Heart right ventricle (tissue), 16 donors: ENCODE measurements at regions not wholly inside any gene's neighbourhood (a gene's known extent, or its start where the extent isn't known, plus 50 kb on each side); places are given as distances from the start of the nearest gene placed in this dataset.
A peak's percentile ranks its signal among the peaks of the same experiment; 100 is the strongest.
"Not testable (repeated sequence)": the region's sequence is repeated elsewhere in the genome, so short reads cannot be mapped to it uniquely, and the experiment has no call there.

Experiments used
- ATAC-seq, 8 donors: fragments of 200-7000 bp; cut with Tn5 transposase; one replicate each; pipeline ENCODE4 v1.9.1; 2020; ENCODE audit warnings: mild to moderate bottlenecking in 8 of 8, moderate library complexity in 8 of 8, moderate number of reproducible peaks in 1 of 8
- DNase-seq, 2 donors: peaks; one replicate each; pipeline ENCODE4 v3.0.0-alpha.2; 2020
- H3K27ac ChIP-seq, 10 donors: fragments of 200-600 bp; sonication (generic) in 2 of 10; one replicate each; pipeline versions ENCODE4 v1.5.0 to v1.8.0; 2020 to 2022; ENCODE audit warnings: mild to moderate bottlenecking in 3 of 10
- H3K27me3 ChIP-seq, 7 donors: fragments of 200-600 bp; one replicate each; pipeline ENCODE4 v1.8.0; 2021 to 2022; ENCODE audit warnings: mild to moderate bottlenecking in 2 of 7
- H3K36me3 ChIP-seq, 9 donors: fragments of 200-600 bp; sonication (generic) in 1 of 9; one replicate each; pipeline versions ENCODE4 v1.5.0 to v1.8.0; 2020 to 2022; ENCODE audit warnings: mild to moderate bottlenecking in 2 of 9
- H3K4me1 ChIP-seq, 9 donors: fragments of 200-600 bp; sonication (generic) in 1 of 9; one replicate each; pipeline versions ENCODE4 v1.5.0 to v1.8.0; 2020 to 2022; ENCODE audit warnings: mild to moderate bottlenecking in 4 of 9
- H3K4me3 ChIP-seq, 10 donors: fragments of 200-600 bp; sonication (generic) in 2 of 10; one replicate each; pipeline versions ENCODE4 v1.5.0 to v1.8.0; 2020 to 2022; ENCODE audit warnings: mild to moderate bottlenecking in 7 of 10, moderate library complexity in 2 of 10
- H3K9me3 ChIP-seq, 11 donors: fragments of 200-600 bp in 10 of 11; sonication (generic) in 2 of 11; one replicate each; pipeline versions ENCODE4 v1.5.0 to v1.8.0; 2013 to 2022; ENCODE audit warnings: mild to moderate bottlenecking in 2 of 11, control low read depth in 1 of 11, moderate library complexity in 1 of 11
- WGBS, 2 donors: extraction: QIAGEN DNeasy Blood & Tissue Kit; methylation state at CpG; one replicate each; pipeline ENCODE4 v1.1.7; 2013; ENCODE audit warnings: inconsistent platforms in 1 of 2; 5-methylcytosine and 5-hydroxymethylcytosine counted together
- intact Hi-C, 10 donors: fragments of 100-400 bp; cut with DNase I; formaldehyde crosslinking; loops; one replicate each; pipeline versions ENCODE4 v1.11.1 to v1.14.2; 2022
- microRNA-seq, 2 donors: library from miRNA; unstranded; fragments of <30 nt; microRNA quantifications; one replicate each; pipeline ENCODE4 v1.2.0, GENCODE V29; 2021
- donor health status: Arrhythmogenic right ventricular cardiomyopathy.
- donor health status: ischemic (EF 13 %, LVEDD 7.1; RV severe dilation, severe dysfunction).
- donor health status: healthy with polysubstance abuse.
- donor health status: DM: no; HTN: yes; CAD: no.
- donor health status: DM: no; HTN: no; CAD: no.
- donor health status: ischemic (EF 25% LVEDD 6.9; RV normal size, moderate dysfunction).
- donor health status: ischemic (EF 25% LVEDD 5.7; RV mildly dilated, moderate dysfunction).
- donor health status: healthy.
- donor health status: DM: yes; HTN: yes; CAD: no.
- donor health status: Ischemic cardiomyopathy.
- donor health status: ischemic (EF 35%, LVEDD 5.7; RV mildly dilated, moderate dysfunction).
- donor health status: nonischemic (EF 11% LVEDD 7.7; RV severe dilation, severe dysfunction).
- donor health status: DM: yes; HTN: yes; CAD: no.
- donor health status: PGD.
- donor health status: ischemic (EF 29% LVEDD 5.4; RV normal size, mild dysfunction).
- donor health status: nonischemic (EF 23%, LVEDD 6.1; RV moderate dilation, normal function).

- not testable (repeated sequence) for H3K4me3 ChIP-seq
- H3K4me1 ChIP-seq, result peaks cover 0 to 43% (median 16%) of the 10 kb centered on the region in 9 donors
Measured at GRCh38 chr16:29604631-29605549, 58.2 kb upstream of the SPN start.

GRCh38 chr16:29605593-29606205 lies 57.3 kb upstream of the SPN start:
- 84 to 85% methylated on average over 16 of the region's 16 CpGs for WGBS, 2 donors
- peak overlapping the region in 2 of 10 donors; percentile 39 to 50 for H3K27ac ChIP-seq
- H3K4me3 ChIP-seq, H3K9me3 ChIP-seq, ATAC-seq, intact Hi-C loops, H3K27me3 ChIP-seq, DNase-seq, H3K36me3 ChIP-seq: not testable (repeated sequence)
- H3K4me1 ChIP-seq, result peaks cover 0 to 43% (median 16%) of the 10 kb centered on the region in 9 donors

More at GRCh38 chr16:29604631-29605549, 58.2 kb upstream of the SPN start:
- H3K36me3 ChIP-seq, DNase-seq, intact Hi-C loops, H3K9me3 ChIP-seq, H3K27me3 ChIP-seq: not testable (repeated sequence)
- peak overlapping the region in 4 of 10 donors; percentile 31 to 50 (median 36) for H3K27ac ChIP-seq
- 72 to 80% methylated on average over 20 to 21 of the region's 21 CpGs for WGBS, 2 donors
- ATAC-seq, result peak in 4 of 8 donors; percentile 32 to 60 (median 42)

- intact Hi-C loops, H3K36me3 ChIP-seq, H3K27me3 ChIP-seq, DNase-seq, H3K9me3 ChIP-seq, H3K4me3 ChIP-seq: not testable (repeated sequence)
- Histone ChIP-seq H3K4me1 (peaks cover 0 to 43% (median 16%) of the 10 kb centered on the region in 9 donors), H3K27ac (peak overlapping the region in 5 of 10 donors; percentile 35 to 52 (median 43))
- 76 to 83% methylated on average over 18 to 25 of the region's 26 CpGs for WGBS, 2 donors
- ATAC-seq, result peak in 3 of 8 donors; percentile 1 to 4 (median 1)
Measured at GRCh38 chr16:29606669-29607427, 56.2 kb upstream of the SPN start.

GRCh38 chr16:29607428-29607823 lies 55.6 kb upstream of the SPN start:
- intact Hi-C loops, H3K36me3 ChIP-seq, H3K4me3 ChIP-seq, H3K27me3 ChIP-seq, H3K9me3 ChIP-seq, DNase-seq: not testable (repeated sequence)
- ATAC-seq, result peak in 6 of 8 donors; percentile 14 to 63 (median 52)
- H3K27ac ChIP-seq, result peak overlapping the region in 7 of 10 donors; percentile 35 to 52 (median 43)
- WGBS, 2 donors, result 39 to 51% methylated on average over 11 of the region's 11 CpGs
- H3K4me1 ChIP-seq, result peaks cover 0 to 39% (median 13%) of the 10 kb centered on the region in 9 donors

GRCh38 chr16:29612381-29613306 lies 50.4 kb upstream of the SPN start:
- DNase-seq, intact Hi-C loops, H3K27me3 ChIP-seq, H3K36me3 ChIP-seq, H3K9me3 ChIP-seq: not testable (repeated sequence)
- 13 to 18% methylated on average over 34 to 36 of the region's 48 CpGs for WGBS, 2 donors
- ATAC-seq, result peak in 7 of 8 donors; percentile 2 to 35 (median 11)
- Histone ChIP-seq H3K4me3 (peak overlapping the region; percentile 44 to 84 (median 69)), H3K27ac (peak overlapping the region in 3 of 10 donors; percentile 39 to 83 (median 43)), H3K4me1 (peaks cover 0 to 11% (median 5%) of the 10 kb centered on the region in 9 donors)

Small RNAs in the stretch of these regions (microRNA-seq; reads per million reads assigned to microRNA genes)
- gene MIR3680-2, result 0 reads per million in 2 donors
